ENCODE measurements at regions not wholly inside any gene's neighbourhood (a gene's known extent, or its start where the extent isn't known, plus 50 kb on each side); places are given as distances from the start of the nearest gene placed in this dataset.

- TF ChIP-seq, protein P1, sequence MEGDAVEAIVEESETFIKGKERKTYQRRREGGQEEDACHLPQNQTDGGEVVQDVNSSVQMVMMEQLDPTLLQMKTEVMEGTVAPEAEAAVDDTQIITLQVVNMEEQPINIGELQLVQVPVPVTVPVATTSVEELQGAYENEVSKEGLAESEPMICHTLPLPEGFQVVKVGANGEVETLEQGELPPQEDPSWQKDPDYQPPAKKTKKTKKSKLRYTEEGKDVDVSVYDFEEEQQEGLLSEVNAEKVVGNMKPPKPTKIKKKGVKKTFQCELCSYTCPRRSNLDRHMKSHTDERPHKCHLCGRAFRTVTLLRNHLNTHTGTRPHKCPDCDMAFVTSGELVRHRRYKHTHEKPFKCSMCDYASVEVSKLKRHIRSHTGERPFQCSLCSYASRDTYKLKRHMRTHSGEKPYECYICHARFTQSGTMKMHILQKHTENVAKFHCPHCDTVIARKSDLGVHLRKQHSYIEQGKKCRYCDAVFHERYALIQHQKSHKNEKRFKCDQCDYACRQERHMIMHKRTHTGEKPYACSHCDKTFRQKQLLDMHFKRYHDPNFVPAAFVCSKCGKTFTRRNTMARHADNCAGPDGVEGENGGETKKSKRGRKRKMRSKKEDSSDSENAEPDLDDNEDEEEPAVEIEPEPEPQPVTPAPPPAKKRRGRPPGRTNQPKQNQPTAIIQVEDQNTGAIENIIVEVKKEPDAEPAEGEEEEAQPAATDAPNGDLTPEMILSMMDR (conservative IDR thresholded peaks at IDR 0.05; ENCODE audit: low read depth in 2 of 2) = no peak
- TF ChIP-seq CREB1 (CRISPR knock-in tag; IDR thresholded peaks at IDR 0.05; ENCODE audit: low read depth) = no peak
Observed at GRCh38 chr1:72439036-72439435, 156.7 kb upstream of the NEGR1 start.

All from GM23338 (cell line).